ENCODE measurements at regions not wholly inside any gene's neighbourhood (a gene's known extent, or its start where the extent isn't known, plus 50 kb on each side); places are given as distances from the start of the nearest gene placed in this dataset.

DNA sequence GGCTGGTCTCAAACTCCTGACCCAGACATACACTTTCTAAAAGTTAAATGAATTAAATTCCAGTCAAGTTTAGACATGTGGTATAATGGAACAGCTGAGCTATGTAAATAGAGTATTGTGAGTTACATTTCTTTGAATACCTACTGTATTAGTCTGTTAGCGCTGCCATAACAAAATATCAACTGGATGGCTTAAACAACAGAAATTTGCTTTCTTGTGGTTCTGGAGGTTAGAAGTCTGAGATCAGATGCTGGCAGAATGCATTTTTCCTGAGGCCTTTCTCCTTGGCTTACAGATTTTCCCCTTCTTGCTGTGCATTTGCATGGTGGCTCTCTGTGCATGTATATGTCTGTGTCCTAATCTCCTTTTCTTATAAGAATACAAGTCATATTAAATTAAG, 101.5 kb upstream of the TGFBR2 start:
- DNase-seq = no peak

GRCh38 chr3:30505866-30506520, 100.4 kb upstream of the TGFBR2 start:
- no peak for DNase-seq

GRCh38 chr3:30508339-30508738, 98.1 kb upstream of the TGFBR2 start:
- no peak for DNase-seq

DNA sequence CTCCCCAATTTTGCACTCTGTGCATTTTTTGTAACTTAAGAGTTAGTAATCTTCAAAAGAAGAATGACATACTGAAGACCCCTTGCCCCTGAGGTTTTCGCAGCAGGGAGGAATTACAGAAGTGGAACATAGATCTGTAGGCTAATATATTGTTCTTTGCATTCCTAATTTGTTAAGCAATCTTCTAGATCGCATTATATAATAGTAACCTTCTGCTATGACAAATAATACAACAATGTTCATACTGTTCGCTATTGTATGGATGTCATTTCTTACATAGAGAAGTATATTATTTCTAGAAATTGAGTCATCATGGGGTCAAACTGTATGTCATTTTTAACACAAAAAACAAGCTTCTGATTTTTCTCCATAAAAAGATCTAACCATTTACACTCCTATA, 95.8 kb upstream of the TGFBR2 start:
- DNase-seq = no peak

DNA sequence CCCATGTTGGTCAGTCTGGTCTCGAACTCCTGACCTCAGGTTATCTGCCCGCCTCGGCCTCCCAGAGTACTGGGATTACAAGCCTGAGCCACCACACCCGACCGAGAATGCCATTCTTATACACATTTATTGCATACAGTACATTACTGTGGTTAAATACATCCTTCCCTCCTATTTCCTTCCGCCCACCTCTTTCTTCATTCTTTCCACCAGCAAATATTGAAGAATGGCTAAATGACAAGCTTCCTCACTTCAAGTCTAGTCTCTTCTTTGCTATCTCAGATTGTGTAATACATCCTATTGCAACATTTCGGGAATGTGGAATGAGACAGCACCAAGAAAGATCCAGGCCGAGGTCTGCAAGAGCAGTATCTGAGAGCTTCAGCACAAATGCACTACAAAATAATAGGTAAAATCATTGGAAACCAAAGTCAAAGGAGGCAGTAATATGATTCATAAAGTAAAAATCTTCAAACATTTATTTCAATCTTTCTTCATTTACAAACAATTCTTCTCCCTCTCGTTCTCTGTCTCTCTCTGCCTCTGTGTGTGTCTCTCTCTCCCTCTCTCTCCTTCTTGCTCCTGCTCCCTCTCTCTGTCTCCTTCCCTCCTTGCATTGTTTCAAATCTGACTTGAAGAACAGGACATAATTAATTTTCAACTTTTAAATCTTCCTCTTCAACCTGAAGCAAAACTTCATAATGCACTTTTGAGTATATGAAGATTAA, 94.7 kb upstream of the TGFBR2 start:
- no peak for DNase-seq

DNA sequence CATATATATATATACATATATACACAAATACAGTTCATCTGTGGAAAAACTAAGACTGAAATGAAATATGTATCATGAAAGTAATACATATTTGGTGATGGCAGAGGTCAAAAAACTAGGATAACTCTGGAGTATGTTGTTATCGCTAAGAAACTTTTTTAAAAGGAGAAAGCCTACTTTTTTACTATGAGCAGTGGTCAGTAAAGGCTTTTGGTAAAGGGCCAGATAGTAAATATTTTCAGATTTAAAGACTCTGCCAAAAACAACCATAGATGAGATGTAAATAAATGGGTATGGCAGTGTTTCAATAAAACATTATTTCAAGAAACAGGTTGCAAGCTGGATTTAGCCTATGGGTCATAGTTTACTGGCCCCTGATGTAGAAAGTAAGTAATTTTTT, 93.8 kb upstream of the TGFBR2 start:
- no peak for DNase-seq

DNA sequence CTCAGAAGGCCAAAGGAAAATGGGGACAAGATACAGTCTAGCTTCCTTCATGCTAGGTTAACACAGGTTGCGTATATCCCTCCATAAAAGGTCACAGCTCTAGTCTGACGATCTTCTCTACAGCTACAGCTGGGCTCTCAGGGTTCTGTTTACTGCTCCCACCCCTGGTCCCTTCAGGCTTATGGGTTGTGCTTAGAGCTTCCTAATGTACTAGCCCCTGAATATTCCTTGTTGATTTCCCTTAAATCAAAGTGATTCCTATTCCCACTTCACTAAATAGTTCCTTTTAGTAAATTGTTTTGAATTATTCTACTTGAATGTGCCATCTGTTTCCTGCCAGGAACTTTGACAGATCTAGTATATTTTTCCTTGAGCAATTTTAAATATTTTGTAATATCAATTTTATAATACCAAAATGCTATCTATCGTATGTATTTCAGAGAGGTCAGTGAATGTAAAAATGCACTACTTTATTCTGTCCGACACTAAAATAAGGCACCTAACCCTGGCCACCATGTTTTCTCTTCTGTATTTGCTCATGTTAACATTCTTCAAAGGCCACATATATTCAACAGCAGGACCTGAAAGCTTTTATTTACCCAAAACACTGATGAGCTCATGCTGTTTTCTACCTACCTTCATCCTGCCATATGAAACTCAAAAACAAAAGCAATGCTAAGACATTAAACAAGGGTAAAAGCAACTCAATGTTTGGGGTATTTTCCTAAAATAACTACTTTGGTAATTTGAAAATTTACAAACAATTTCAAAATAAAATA, 92.8 kb upstream of the TGFBR2 start:
- no peak for DNase-seq

GRCh38 chr3:30516238-30516637, 90.2 kb upstream of the TGFBR2 start:
- DNase-seq = no peak

DNA sequence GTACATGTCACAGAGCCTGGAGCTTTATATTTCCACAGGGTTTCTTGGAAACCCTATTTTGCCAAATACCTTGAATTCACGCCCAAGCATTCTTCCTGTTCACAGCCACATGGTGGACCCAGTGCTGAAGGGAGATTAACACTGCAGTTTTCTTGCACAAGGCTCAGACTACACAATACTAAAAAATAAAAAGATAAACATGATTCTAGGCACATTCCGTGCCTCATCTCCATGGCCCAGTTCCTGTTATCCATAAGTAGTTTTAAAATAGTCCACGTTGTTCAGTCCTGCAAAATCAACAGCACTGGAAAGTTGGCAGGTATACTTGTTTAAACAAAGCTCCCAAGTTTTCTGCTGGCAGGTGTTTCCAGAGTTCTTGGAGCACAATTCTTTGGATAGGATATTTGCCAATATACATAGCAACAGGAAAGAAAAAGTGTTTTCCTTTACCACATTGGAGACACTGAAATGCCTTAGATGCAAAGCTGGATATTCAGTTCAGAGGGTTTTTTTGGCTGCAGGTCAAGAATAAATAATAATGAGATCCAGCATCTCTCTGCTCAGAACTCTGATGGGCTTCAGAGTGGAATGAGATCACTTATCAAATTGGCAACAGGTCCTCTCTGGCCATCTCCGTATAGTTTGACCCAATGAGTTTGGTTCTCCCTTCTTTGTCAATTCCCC, 88.1 kb upstream of the TGFBR2 start:
- DNase-seq = no peak

DNA sequence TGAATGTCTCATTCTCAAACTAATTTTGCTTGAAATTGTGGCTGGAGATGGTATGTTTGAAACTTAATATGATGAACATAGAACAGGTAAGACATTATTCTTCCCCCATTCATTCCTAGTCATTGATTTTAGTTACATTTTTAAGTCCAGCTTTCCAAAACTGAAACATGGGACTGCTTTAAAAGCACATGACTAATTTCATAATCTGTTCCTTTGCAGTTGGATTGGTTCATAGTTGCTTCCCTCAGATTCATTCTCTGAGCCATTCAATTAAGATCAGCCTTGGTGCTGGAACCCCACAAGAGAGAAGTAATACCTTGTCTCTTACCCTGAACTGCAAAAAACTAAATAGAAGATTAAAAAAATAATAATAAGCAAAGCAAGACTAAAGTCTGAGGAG, 87.5 kb upstream of the TGFBR2 start:
- no peak for DNase-seq

DNA sequence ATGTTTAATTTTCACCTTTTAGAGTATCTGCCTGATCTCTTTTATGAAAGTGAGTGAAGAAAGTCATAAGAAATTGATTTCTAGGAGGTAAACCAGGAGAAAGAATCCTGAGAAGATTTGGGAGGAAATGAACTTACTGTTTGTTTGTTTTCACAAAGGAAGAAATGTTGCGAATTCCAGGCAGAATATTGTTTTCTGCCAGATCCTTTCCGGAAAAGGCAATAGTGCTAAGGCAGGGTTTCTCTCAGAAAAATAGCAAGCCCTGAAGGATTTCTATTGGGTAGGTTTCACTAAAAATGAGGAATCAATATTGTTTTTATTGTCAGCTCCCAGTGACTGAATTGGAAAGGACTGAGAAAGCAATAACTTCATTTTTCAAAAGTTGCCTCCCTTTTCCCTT, 85.7 kb upstream of the TGFBR2 start:
- DNase-seq = no peak

DNA sequence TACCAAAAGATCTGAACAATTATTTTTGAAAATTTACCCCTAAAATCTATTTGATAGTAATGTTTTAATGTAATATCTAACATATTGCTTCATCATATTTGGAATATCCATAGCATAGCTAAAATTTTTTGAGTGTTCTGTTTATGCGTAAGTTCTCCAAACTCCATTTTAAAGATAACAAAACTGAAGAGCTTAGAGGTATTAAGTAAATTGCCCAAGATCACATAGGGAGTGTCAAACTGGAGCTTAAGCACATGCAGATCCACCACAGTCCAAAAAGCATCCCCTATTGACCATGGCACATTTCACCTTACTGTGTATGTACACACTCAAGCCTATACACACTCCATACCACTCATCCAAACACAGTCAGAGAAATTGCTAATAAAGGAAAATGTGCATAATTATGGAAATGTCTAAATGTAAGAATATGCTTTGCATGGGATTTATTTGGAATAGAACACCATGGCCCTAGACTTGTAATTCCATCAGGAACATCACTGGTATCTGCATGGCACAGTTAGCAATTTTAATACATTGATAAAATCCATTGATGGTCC, 85.2 kb upstream of the TGFBR2 start:
- no peak for DNase-seq

GRCh38 chr3:30522476-30522875, 83.9 kb upstream of the TGFBR2 start:
- DNase-seq = no peak

DNA sequence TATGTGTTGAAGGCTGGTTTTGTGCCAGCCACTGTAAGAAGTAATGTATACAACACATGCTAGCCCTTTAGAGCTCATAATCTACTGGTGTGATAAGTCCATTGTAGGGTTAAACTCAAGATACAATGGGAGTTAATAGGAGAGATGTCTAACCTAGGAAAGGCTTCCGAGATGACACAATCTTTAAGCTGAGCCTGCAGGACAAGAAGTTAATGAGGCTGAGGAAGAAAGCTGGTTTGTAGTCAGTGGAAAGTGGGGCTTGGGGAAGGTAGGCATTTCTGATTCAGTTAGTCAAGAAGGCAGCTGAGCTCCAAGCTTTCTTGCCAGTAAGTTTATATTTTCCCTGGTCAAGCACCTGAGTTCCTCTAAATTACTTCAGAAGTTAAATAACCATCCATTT, 83.0 kb upstream of the TGFBR2 start:
- DNase-seq = no peak

DNA sequence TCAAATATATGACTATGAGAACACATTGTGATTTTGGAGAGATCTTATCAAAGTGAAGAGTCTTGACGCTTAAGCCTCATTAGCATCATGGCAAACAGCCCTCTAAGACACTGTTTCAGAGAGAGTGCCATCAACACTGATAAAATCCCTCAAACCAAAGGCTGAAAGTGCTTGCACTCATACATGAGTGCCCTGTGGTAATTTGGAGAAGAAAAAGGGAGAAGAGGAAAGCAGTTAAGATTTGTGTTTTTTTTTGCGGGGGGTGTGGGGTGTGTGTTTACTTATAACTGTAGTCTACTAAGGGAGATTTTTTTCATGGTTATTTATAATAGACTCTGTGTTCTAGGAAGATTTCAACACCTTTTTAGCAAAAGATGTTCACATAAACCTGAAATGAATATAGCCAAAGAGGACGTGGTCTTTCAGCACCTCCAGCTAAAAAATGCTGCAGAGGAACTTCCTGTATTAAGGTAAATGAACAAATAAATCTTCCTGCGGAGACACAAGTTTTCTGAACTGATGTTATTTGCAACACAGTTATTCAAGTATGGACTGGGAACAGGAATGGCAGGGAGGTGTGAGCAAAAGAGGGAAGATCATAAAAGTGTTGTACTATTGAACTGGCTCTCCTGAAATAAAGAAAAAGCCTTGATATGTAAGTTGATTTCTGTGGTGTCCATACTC, 81.9 kb upstream of the TGFBR2 start:
- DNase-seq = no peak

DNA sequence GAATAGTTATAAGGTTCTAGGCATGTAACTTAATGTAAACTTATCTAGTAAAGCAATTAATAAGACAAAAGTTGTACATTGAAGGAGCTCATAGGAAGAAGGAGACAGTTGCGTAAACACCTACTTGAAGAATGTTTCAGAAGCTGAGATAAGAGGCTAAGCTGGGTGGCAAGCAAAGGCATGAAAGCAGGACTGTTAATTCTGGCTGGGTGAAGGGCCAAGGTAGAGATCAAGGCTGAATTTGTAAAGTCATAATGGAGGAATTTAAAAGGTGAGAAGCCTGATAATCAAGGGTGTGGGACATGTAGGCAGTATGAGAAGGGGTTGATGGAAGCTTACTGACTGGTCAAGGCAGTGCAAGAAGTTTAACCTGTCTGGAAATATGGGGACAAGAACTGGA, 80.4 kb upstream of the TGFBR2 start:
- no peak for DNase-seq

DNA sequence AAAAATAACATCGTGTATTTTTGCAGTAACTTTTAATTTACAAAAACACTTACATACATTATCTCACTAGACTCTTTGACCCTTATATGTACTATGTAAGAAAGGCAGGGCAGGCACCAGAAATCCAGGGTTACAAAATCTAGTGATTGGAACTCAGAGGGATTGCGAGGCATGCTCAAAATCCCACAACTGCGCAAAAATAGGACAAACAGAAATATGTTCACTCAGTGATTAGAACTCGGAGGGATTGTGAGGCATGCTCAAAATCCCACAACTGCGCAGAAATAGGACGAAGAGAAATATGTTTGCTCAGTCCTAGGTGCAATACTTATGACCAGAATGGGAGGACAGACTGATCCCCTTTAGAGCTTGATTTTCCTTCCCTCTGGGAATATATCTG, 79.2 kb upstream of the TGFBR2 start:
- DNase-seq = no peak

- no peak for DNase-seq
Observed at GRCh38 chr3:30527720-30528119, 78.7 kb upstream of the TGFBR2 start.

GRCh38 chr3:30530084-30530483, 76.3 kb upstream of the TGFBR2 start:
- no peak for DNase-seq

DNA sequence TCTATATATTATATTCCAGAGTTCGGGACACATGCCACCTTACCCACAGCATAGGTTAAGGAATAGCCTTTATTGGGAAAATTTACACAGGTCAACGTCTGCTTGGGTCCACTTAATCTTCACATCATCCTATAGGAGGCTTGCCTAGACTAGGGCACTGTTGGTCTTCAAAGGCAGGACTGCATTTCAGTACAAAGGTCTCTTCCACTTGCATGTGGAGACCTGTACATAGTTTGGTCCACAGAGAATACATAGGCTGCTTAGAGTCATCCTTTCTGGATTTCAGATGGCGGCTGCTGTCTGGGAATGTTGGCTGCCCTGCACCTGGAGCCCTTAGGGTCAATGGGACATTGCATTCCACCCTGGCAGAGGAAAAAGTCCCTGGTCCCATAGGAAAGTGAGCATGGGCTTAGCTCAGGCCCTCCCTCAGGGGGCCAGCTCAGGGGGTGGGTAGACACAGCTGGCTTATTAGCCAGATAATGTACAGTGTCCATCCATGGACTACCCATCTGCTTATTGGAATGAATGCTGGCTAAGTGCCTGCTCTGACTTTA, 75.3 kb upstream of the TGFBR2 start:
- DNase-seq = no peak

DNA sequence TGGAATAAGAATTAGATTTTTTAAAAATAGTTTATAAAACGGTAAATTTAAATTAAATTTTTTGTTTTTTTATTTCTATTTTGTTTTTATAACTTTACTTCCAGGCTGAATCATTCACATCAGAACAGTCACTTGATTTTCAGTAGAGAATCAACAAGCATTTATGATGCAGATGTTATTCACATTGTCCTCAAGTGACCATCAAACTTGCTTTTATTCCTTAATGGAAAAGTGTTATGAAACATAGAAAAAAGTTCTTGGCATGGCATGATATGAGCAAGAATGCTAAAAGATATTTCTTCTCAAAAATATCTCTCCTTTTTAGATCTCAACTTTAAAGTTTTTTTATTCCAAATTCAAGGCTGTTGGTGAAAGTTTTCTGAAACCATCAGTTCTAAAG, 70.9 kb upstream of the TGFBR2 start:
- DNase-seq = no peak

- DNase-seq = no peak
Observed at GRCh38 chr3:30538791-30539190, 67.6 kb upstream of the TGFBR2 start.

All from central memory CD4-positive, alpha-beta T cell (primary cell).